CD4-positive, alpha-beta T cell (primary cell): ENCODE measurements at regions not wholly inside any gene's neighbourhood (a gene's known extent, or its start where the extent isn't known, plus 50 kb on each side); places are given as distances from the start of the nearest gene placed in this dataset.

Experiments used
- ATAC-seq: fragments of 200-7000 bp; cut with Tn5 transposase; one replicate; pipeline ENCODE4 v1.10.0; 2022; ENCODE audit warnings: mild to moderate bottlenecking; ENCODE audit not compliant: poor library complexity
- CTCF ChIA-PET: fragments of 350-600 bp; sonication (Branson Sonifier 250); formaldehyde crosslinking; loops from one replicate; lab custom pipeline; 2021; ENCODE audit warnings: antibody characterized with exemption, inconsistent platforms; lab: Charles Lee
- POLR2A ChIA-PET: fragments of 350-600 bp; sonication (Branson Sonifier 250); formaldehyde crosslinking; loops from one replicate; lab custom pipeline; 2021; ENCODE audit warnings: antibody characterized with exemption, inconsistent platforms; lab: Charles Lee
- DNase-seq, 14 experiments: peaks; one replicate each; pipeline ENCODE4 v3.0.0-alpha.2; 2013 to 2020; ENCODE audit warnings: mixed read lengths in 2 of 14
- H3K27ac ChIP-seq, 2 donors: one replicate each; pipeline versions ENCODE4 v1.5.1 to v1.7.0; 2013; ENCODE audit warnings: low read length in 2 of 2, low read depth in 1 of 2, mild to moderate bottlenecking in 1 of 2
- H3K27me3 ChIP-seq, 2 experiments: 1 replicate in 1 of 2; 2 replicates in 1 of 2; pipeline versions ENCODE4 v1.6.1 to v1.7.0; 2013; ENCODE audit warnings: low read length in 2 of 2, control low read depth in 1 of 2, mild to moderate bottlenecking in 1 of 2, moderate library complexity in 1 of 2; ENCODE audit not compliant: insufficient read depth in 2 of 2, control insufficient read depth in 1 of 2
- H3K36me3 ChIP-seq: one replicate; pipeline ENCODE4 v1.6.1; 2013; ENCODE audit warnings: low read length, control low read depth; ENCODE audit not compliant: insufficient read depth
- H3K4me1 ChIP-seq: one replicate; pipeline ENCODE4 v1.6.1; 2013; ENCODE audit warnings: low read length, control low read depth; ENCODE audit not compliant: insufficient read depth
- H3K4me3 ChIP-seq: one replicate; pipeline ENCODE4 v1.5.1; 2013; ENCODE audit warnings: mild to moderate bottlenecking, low read length, moderate library complexity
- H3K9me3 ChIP-seq, 2 experiments: 1 replicate in 1 of 2; 2 replicates in 1 of 2; pipeline versions ENCODE4 v1.6.1 to v1.7.0; 2013; ENCODE audit warnings: low read length in 2 of 2, mild to moderate bottlenecking in 2 of 2, control low read depth in 1 of 2, moderate library complexity in 1 of 2; ENCODE audit not compliant: control insufficient read depth in 1 of 2, insufficient read depth in 1 of 2
- H3K27ac Mint-ChIP-seq: one replicate; pipeline ENCODE4 v1.8.0; 2020; ENCODE audit warnings: mixed read lengths
- H3K27me3 Mint-ChIP-seq: one replicate; pipeline ENCODE4 v1.8.0; 2021; ENCODE audit warnings: mixed read lengths
- H3K36me3 Mint-ChIP-seq: one replicate; pipeline ENCODE4 v1.8.0; 2021; ENCODE audit warnings: low read depth, mixed read lengths
- H3K4me1 Mint-ChIP-seq: one replicate; pipeline ENCODE4 v1.8.0; 2021; ENCODE audit warnings: low read depth, mixed read lengths
- H3K4me3 Mint-ChIP-seq: one replicate; pipeline ENCODE4 v1.8.0; 2020; ENCODE audit warnings: mild to moderate bottlenecking, mixed read lengths
- H3K9me3 Mint-ChIP-seq: one replicate; pipeline ENCODE4 v1.8.0; 2020; ENCODE audit warnings: mixed read lengths
- CTCF ChIP-seq: fragments of 200-600 bp; IDR thresholded peaks from one replicate; pipeline ENCODE4 v1.8.0; 2022; ENCODE audit warnings: antibody characterized with exemption, mild to moderate bottlenecking
- intact Hi-C, 2 experiments: fragments of 100-400 bp; cut with DNase I in 1 of 2; cut with micrococcal nuclease in 1 of 2; formaldehyde crosslinking; loops; one replicate each; pipeline versions ENCODE4 v1.15.1 to v1.9.0; 2023 to 2025; cut with DNase I, micrococcal nuclease

GRCh38 chr5:106423109-106423897 lies 1247.4 kb downstream of the EFNA5 start:
- Mint-ChIP-seq H3K27me3 (no peaks in the 10 kb centered on the region), H3K4me1 (no peaks in the 10 kb centered on the region), H3K9me3 (no peaks in the 10 kb centered on the region), H3K4me3 (no peak overlapping the region), H3K27ac (no peak overlapping the region), H3K36me3 (no peaks in the 10 kb centered on the region)
- peak in 1 of 14 experiments; percentile 6 for DNase-seq
- intact Hi-C loops, result no loop called here
- Histone ChIP-seq H3K9me3 (peaks cover 0 to 9% of the 10 kb centered on the region in 2 experiments), H3K36me3 (no peaks in the 10 kb centered on the region), H3K27ac (no peak overlapping the region), H3K4me3 (no peak overlapping the region), H3K27me3 (no peaks in the 10 kb centered on the region), H3K4me1 (no peaks in the 10 kb centered on the region)
- ChIA-PET POLR2A (no interaction called here), CTCF (no interaction called here)
- no peak for TF ChIP-seq CTCF
- no peak for ATAC-seq

- POLR2A ChIA-PET, result no interaction called here
- Histone ChIP-seq H3K27me3 (no peaks in the 10 kb centered on the region), H3K4me3 (no peak overlapping the region), H3K9me3 (peaks cover 0 to 15% of the 10 kb centered on the region in 2 experiments), H3K27ac (no peak overlapping the region), H3K4me1 (no peaks in the 10 kb centered on the region), H3K36me3 (no peaks in the 10 kb centered on the region)
- TF ChIP-seq CTCF, result no peak
- no peaks in the 10 kb centered on the region for H3K27me3 Mint-ChIP-seq
- H3K36me3 Mint-ChIP-seq, result no peaks in the 10 kb centered on the region
- intact Hi-C loops, result no loop called here
- CTCF ChIA-PET, result no interaction called here
- no peak overlapping the region for H3K27ac Mint-ChIP-seq
- H3K4me1 Mint-ChIP-seq, result no peaks in the 10 kb centered on the region
- ATAC-seq (no peak), DNase-seq (no peak)
- H3K4me3 Mint-ChIP-seq, result no peak overlapping the region
- no peaks in the 10 kb centered on the region for H3K9me3 Mint-ChIP-seq
These were observed 1250.6 kb downstream of the EFNA5 start for GRCh38 chr5:106420102-106420501.

- H3K9me3 ChIP-seq, result peaks cover 0 to 9% of the 10 kb centered on the region in 2 experiments
- Mint-ChIP-seq H3K9me3 (no peaks in the 10 kb centered on the region), H3K27ac (no peak overlapping the region), H3K4me3 (no peak overlapping the region), H3K27me3 (no peaks in the 10 kb centered on the region), H3K36me3 (no peaks in the 10 kb centered on the region), H3K4me1 (no peaks in the 10 kb centered on the region)
- no peak overlapping the region for H3K27ac ChIP-seq
- H3K36me3 ChIP-seq, result no peaks in the 10 kb centered on the region
- H3K4me3 ChIP-seq, result no peak overlapping the region
- ChIA-PET POLR2A (no interaction called here), CTCF (no interaction called here)
- no peaks in the 10 kb centered on the region for H3K4me1 ChIP-seq
- intact Hi-C loops, result no loop called here
- DNase-seq (no peak), ATAC-seq (no peak)
- no peaks in the 10 kb centered on the region for H3K27me3 ChIP-seq
- no peak for TF ChIP-seq CTCF
These were observed 1252.5 kb downstream of the EFNA5 start for GRCh38 chr5:106418196-106418595.
